ENCODE measurements at regions not wholly inside any gene's neighbourhood (a gene's known extent, or its start where the extent isn't known, plus 50 kb on each side); places are given as distances from the start of the nearest gene placed in this dataset.
"Not testable (repeated sequence)": the region's sequence is repeated elsewhere in the genome, so short reads cannot be mapped to it uniquely, and the experiment has no call there.

DNA sequence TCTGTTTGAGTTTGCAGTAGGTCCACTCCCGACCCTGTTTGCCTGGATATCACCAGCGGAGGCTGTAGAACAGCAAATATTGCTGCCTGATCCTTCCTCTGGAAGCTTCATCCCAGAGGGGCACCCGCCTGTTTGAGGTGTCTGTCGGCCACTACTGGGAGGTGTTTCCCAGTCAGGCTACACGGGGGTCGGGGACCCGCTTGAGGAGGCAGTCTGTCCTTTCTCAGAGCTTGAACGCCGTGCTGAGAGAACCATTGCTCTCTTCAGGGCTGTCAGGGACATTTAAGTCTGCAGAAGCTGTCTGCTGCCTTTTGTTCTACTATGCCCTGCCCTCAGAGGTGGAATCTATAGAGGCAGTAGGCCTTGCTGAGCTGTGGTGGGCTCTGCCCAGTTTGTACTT is 422.3 kb downstream of the CCDC85A start:
- TF ChIP-seq, protein P1, sequence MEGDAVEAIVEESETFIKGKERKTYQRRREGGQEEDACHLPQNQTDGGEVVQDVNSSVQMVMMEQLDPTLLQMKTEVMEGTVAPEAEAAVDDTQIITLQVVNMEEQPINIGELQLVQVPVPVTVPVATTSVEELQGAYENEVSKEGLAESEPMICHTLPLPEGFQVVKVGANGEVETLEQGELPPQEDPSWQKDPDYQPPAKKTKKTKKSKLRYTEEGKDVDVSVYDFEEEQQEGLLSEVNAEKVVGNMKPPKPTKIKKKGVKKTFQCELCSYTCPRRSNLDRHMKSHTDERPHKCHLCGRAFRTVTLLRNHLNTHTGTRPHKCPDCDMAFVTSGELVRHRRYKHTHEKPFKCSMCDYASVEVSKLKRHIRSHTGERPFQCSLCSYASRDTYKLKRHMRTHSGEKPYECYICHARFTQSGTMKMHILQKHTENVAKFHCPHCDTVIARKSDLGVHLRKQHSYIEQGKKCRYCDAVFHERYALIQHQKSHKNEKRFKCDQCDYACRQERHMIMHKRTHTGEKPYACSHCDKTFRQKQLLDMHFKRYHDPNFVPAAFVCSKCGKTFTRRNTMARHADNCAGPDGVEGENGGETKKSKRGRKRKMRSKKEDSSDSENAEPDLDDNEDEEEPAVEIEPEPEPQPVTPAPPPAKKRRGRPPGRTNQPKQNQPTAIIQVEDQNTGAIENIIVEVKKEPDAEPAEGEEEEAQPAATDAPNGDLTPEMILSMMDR (IDR thresholded peaks at IDR 0.05), result not testable (repeated sequence)
- TF ChIP-seq POLR2A (IDR thresholded peaks at IDR 0.05), result not testable (repeated sequence)

Measured in esophagus squamous epithelium (tissue), 4 donors.